OCI-LY3 (cell line): ENCODE measurements at regions not wholly inside any gene's neighbourhood (a gene's known extent, or its start where the extent isn't known, plus 50 kb on each side); places are given as distances from the start of the nearest gene placed in this dataset.

Source experiments
- EZH2phosphoT487 ChIP-seq: fragments of 200-600 bp; shearing (Covaris generic); IDR thresholded peaks from 2 replicates; pipeline ENCODE4 v1.6.1; 2018; ENCODE audit warnings: antibody characterized with exemption, mixed run types, low read depth
- TF ChIP-seq, protein P1 (sequence below): fragments of 200-600, 300-600 bp; sonication (generic); IDR thresholded peaks from 2 replicates; pipeline ENCODE4 v1.5.1; 2014; ENCODE audit warnings: antibody characterized with exemption, low read length, low read depth

DNA sequence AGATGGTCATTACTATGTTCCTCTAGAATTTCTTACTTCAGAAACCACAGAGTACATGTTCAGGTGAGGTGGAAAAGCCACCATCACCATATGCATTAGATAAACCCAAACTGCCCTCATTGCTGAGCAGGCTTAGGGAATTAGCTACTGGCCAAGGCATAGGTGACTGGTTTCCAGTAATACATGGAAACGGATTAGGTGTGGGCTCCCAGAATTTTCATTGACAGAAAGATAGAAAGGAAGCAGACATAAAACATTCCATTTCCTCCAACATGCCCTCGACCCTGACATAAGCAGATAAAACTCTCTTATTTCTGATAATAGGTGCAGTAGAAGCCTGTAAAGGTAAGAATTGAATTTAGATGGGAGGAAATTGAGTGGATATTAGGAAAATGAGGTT is 1466.1 kb downstream of the SUCLG1 start:
- TF ChIP-seq, protein P1, sequence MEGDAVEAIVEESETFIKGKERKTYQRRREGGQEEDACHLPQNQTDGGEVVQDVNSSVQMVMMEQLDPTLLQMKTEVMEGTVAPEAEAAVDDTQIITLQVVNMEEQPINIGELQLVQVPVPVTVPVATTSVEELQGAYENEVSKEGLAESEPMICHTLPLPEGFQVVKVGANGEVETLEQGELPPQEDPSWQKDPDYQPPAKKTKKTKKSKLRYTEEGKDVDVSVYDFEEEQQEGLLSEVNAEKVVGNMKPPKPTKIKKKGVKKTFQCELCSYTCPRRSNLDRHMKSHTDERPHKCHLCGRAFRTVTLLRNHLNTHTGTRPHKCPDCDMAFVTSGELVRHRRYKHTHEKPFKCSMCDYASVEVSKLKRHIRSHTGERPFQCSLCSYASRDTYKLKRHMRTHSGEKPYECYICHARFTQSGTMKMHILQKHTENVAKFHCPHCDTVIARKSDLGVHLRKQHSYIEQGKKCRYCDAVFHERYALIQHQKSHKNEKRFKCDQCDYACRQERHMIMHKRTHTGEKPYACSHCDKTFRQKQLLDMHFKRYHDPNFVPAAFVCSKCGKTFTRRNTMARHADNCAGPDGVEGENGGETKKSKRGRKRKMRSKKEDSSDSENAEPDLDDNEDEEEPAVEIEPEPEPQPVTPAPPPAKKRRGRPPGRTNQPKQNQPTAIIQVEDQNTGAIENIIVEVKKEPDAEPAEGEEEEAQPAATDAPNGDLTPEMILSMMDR, result no peak
- TF ChIP-seq EZH2phosphoT487, result no peak
